ENCODE measurements at regions not wholly inside any gene's neighbourhood (a gene's known extent, or its start where the extent isn't known, plus 50 kb on each side); places are given as distances from the start of the nearest gene placed in this dataset.

- Histone ChIP-seq H3K4me3 (no peak overlapping the region), H3K36me3 (ENCODE audit: control insufficient read depth, insufficient read depth, low read length) (no peaks in the 10 kb centered on the region), H4K20me1 (replicated peaks; ENCODE audit: control insufficient read depth, insufficient read depth, low read length) (no peaks in the 10 kb centered on the region), H3K79me2 (ENCODE audit: control insufficient read depth, insufficient read depth, low read length) (no peaks in the 10 kb centered on the region), H3K9me3 (replicated peaks; ENCODE audit: control insufficient read depth, insufficient read depth, low read depth, low read length) (no peaks in the 10 kb centered on the region), H3K4me1 (replicated peaks in 1 of 2; ENCODE audit: control insufficient read depth in 2 of 2, insufficient read depth in 2 of 2, low read length in 2 of 2) (no peaks in the 10 kb centered on the region), H3K27ac (ENCODE audit: extremely low read depth, low read depth, low read length) (no peak overlapping the region), H2AFZ (ENCODE audit: low read depth, low read length) (no peak overlapping the region), H3K9ac (ENCODE audit: insufficient read depth in 1 of 2, low read depth in 2 of 2, low read length in 2 of 2) (no peak overlapping the region), H3K9me1 (ENCODE audit: control insufficient read depth, insufficient read depth, low read length) (no peaks in the 10 kb centered on the region), H3K27me3 (ENCODE audit: control insufficient read depth in 2 of 2, insufficient read depth in 2 of 2, low read length in 2 of 2) (peaks cover 20 to 24% of the 10 kb centered on the region in 2 experiments), H3K4me2 (ENCODE audit: insufficient read depth, low read length) (no peak overlapping the region)
- DNase-seq (ENCODE audit: extremely low read depth in 1 of 4, low spot score in 3 of 4) (no peak), ATAC-seq (no peak), FAIRE-seq (no peak)
- CTCF ChIA-PET (ENCODE audit: low intra/inter-chr PET ratio): no interaction called here
- BruUV-seq (replicated peaks): no TSS peak
- intact Hi-C loops (cut with micrococcal nuclease): no loop called here
- POLR2A ChIA-PET: interaction anchor here (0.7 kb wide), 1 partner anchor 289 kb away, joined by 3 read pairs; no protein-coding TSS in a partner anchor
- no peak for TF ChIP-seq NCOA2 (IDR thresholded peaks at IDR 0.05; ENCODE audit: partially characterized antibody in 2 of 2)
- TF ChIP-seq NR2C2 (CRISPR knock-in tag; IDR thresholded peaks at IDR 0.05): no peak
- TF ChIP-seq NR2C2 (tag; IDR thresholded peaks at IDR 0.05): no peak
- TF ChIP-seq SPI1 (IDR thresholded peaks at IDR 0.05; ENCODE audit: borderline replicate concordance, low read depth, low read length): no peak
- TF ChIP-seq U2AF1 (optimal IDR thresholded peaks at IDR 0.05; ENCODE audit: low read depth, low read length): no peak
- no peak for TF ChIP-seq NRF1 (conservative IDR thresholded peaks at IDR 0.05 in 1 of 2, IDR thresholded peaks at IDR 0.05 in 1 of 2)
- TF ChIP-seq CCNT2 (IDR thresholded peaks at IDR 0.05; ENCODE audit: borderline replicate concordance, extremely low read depth, insufficient read length, low read depth, low read length): no peak
- TF ChIP-seq PREB (CRISPR knock-in tag; IDR thresholded peaks at IDR 0.05): no peak
- TF ChIP-seq HDAC1 (IDR thresholded peaks at IDR 0.05): no peak
- TF ChIP-seq, protein P1, sequence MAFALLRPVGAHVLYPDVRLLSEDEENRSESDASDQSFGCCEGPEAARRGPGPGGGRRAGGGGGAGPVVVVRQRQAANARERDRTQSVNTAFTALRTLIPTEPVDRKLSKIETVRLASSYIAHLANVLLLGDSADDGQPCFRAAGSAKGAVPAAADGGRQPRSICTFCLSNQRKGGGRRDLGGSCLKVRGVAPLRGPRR (CRISPR knock-in tag; IDR thresholded peaks at IDR 0.05): no peak
- no peak for TF ChIP-seq SREBF2 (CRISPR knock-in tag; IDR thresholded peaks at IDR 0.05)
- TF ChIP-seq ETS1 (conservative IDR thresholded peaks at IDR 0.05; ENCODE audit: control insufficient read depth, low read depth, low read length): no peak
- TF ChIP-seq SMARCE1 (IDR thresholded peaks at IDR 0.05): no peak
- no peak for TF ChIP-seq TSC22D4 (tag; IDR thresholded peaks at IDR 0.05)
- TF ChIP-seq, protein P2, sequence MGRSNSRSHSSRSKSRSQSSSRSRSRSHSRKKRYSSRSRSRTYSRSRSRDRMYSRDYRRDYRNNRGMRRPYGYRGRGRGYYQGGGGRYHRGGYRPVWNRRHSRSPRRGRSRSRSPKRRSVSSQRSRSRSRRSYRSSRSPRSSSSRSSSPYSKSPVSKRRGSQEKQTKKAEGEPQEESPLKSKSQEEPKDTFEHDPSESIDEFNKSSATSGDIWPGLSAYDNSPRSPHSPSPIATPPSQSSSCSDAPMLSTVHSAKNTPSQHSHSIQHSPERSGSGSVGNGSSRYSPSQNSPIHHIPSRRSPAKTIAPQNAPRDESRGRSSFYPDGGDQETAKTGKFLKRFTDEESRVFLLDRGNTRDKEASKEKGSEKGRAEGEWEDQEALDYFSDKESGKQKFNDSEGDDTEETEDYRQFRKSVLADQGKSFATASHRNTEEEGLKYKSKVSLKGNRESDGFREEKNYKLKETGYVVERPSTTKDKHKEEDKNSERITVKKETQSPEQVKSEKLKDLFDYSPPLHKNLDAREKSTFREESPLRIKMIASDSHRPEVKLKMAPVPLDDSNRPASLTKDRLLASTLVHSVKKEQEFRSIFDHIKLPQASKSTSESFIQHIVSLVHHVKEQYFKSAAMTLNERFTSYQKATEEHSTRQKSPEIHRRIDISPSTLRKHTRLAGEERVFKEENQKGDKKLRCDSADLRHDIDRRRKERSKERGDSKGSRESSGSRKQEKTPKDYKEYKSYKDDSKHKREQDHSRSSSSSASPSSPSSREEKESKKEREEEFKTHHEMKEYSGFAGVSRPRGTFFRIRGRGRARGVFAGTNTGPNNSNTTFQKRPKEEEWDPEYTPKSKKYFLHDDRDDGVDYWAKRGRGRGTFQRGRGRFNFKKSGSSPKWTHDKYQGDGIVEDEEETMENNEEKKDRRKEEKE (IDR thresholded peaks at IDR 0.05; ENCODE audit: borderline replicate concordance in 1 of 2, control insufficient read depth in 1 of 2, low read depth in 2 of 2, low read length in 1 of 2): no peak
- TF ChIP-seq PCBP2 (IDR thresholded peaks at IDR 0.05; ENCODE audit: low read depth, low read length, poor library complexity, severe bottlenecking): no peak
- TF ChIP-seq GABPA (tag; conservative IDR thresholded peaks at IDR 0.05; ENCODE audit: low read depth): no peak
- in situ Hi-C loops (cut with MboI): no loop called here
- 15% methylated on average over 5 of the region's 5 CpGs for WGBS (ENCODE audit: insufficient coverage, low coverage, missing lambda C conversion rate)
These were observed 65.3 kb upstream of the WAC start for GRCh38 chr10:28467615-28468014.
